ENCODE measurements at regions not wholly inside any gene's neighbourhood (a gene's known extent, or its start where the extent isn't known, plus 50 kb on each side); places are given as distances from the start of the nearest gene placed in this dataset.

- TF ChIP-seq CTCF (IDR thresholded peaks at IDR 0.05; ENCODE audit: extremely low read depth in 1 of 2, insufficient read depth in 1 of 2, low read depth in 1 of 2, low read length in 2 of 2): no peak
- no peak for TF ChIP-seq JUN (IDR thresholded peaks at IDR 0.05; ENCODE audit: borderline replicate concordance, insufficient read depth, insufficient read length, low read depth)
- TF ChIP-seq POLR2A (IDR thresholded peaks at IDR 0.05; ENCODE audit: low read depth, low read length): no peak
Observed at GRCh38 chr3:102105193-102105592, 255.9 kb downstream of the NFKBIZ start.
